HEK293T (cell line): ENCODE measurements at regions not wholly inside any gene's neighbourhood (a gene's known extent, or its start where the extent isn't known, plus 50 kb on each side); places are given as distances from the start of the nearest gene placed in this dataset.

ENCODE experiments used
- ARNT ChIP-seq: fragments of 450-650 bp; IDR thresholded peaks from 2 replicates; pipeline ENCODE4 v1.6.1; 2017; ENCODE audit warnings: mild to moderate bottlenecking
- BHLHE40 ChIP-seq: fragments of 450-650 bp; IDR thresholded peaks from 2 replicates; pipeline ENCODE4 v1.6.1; 2016; ENCODE audit warnings: mild to moderate bottlenecking, moderate library complexity, borderline replicate concordance
- CTBP1 ChIP-seq: fragments of 450-650 bp; IDR thresholded peaks from 2 replicates; pipeline ENCODE4 v1.6.1; 2016; ENCODE audit warnings: borderline replicate concordance
- ELF4 ChIP-seq: fragments of 450-650 bp; IDR thresholded peaks from 2 replicates; pipeline ENCODE4 v1.6.1; 2017; ENCODE audit warnings: antibody characterized with exemption
- FOXA1 ChIP-seq: fragments of 450-650 bp; IDR thresholded peaks from 2 replicates; pipeline ENCODE4 v1.6.1; 2016; ENCODE audit warnings: mild to moderate bottlenecking
- FOXK2 ChIP-seq: fragments of 450-650 bp; IDR thresholded peaks from 2 replicates; pipeline ENCODE4 v1.6.1; 2016; ENCODE audit warnings: mild to moderate bottlenecking
- FOXM1 ChIP-seq: fragments of 450-650 bp; IDR thresholded peaks from 2 replicates; pipeline ENCODE4 v1.6.1; 2017; ENCODE audit warnings: mild to moderate bottlenecking, borderline replicate concordance
- LEF1 ChIP-seq: fragments of 450-650 bp; IDR thresholded peaks from 2 replicates; pipeline ENCODE4 v1.6.1; 2017; ENCODE audit warnings: mild to moderate bottlenecking, borderline replicate concordance
- SP1 ChIP-seq: fragments of 450-650 bp; IDR thresholded peaks from 2 replicates; pipeline ENCODE4 v1.6.1; 2017
- SUZ12 ChIP-seq: fragments of 450-650 bp; IDR thresholded peaks from 2 replicates; pipeline ENCODE4 v1.6.1; 2016; ENCODE audit warnings: mild to moderate bottlenecking
- TARDBP ChIP-seq: fragments of 450-650 bp; IDR thresholded peaks from 2 replicates; pipeline ENCODE4 v1.6.1; 2016
- ZNF384 ChIP-seq: fragments of 450-650 bp; IDR thresholded peaks from 2 replicates; pipeline ENCODE4 v1.6.1; 2016

- TF ChIP-seq FOXM1 (no peak), ELF4 (no peak), TARDBP (no peak), FOXK2 (no peak), ZNF384 (no peak), LEF1 (no peak), SP1 (no peak), ARNT (no peak), BHLHE40 (no peak), SUZ12 (no peak), CTBP1 (no peak), FOXA1 (no peak)
Measured at GRCh38 chr5:112551419-112552032, 132.4 kb upstream of the EPB41L4A start.
